ENCODE measurements at regions not wholly inside any gene's neighbourhood (a gene's known extent, or its start where the extent isn't known, plus 50 kb on each side); places are given as distances from the start of the nearest gene placed in this dataset.

DNA sequence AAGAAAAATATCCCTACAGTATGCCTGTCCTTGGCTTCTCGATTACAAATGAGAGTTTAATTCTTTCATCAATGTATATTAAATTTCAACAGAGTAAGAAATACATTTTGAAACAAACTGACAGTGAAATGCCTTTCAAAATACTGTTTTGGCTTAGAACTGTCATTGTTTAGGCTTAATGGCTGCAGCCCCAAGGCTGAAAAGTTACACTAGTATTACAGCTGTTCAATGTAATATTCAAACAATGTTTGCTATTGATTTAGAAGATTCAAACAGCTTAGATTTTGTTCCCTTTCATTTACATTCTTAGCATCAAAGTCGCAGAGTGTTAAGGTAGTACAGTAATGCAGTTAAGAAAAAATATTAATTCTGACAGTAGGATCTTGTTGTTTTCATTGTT is 882.9 kb upstream of the ADGRL2 start:
- no peak for DNase-seq
- Histone ChIP-seq H3K4me1 (no peaks in the 10 kb centered on the region), H3K4me3 (ENCODE audit: low read depth, low read length) (no peak overlapping the region), H3K36me3 (ENCODE audit: control insufficient read depth, insufficient read depth, low read length) (no peaks in the 10 kb centered on the region), H3K27me3 (replicated peaks; ENCODE audit: control insufficient read depth, insufficient read depth, low read length) (no peaks in the 10 kb centered on the region), H3K9me3 (no peaks in the 10 kb centered on the region)
- Mint-ChIP-seq H3K27me3 (ENCODE audit: insufficient read depth, unreplicated experiment) (no peaks in the 10 kb centered on the region), H3K9me3 (ENCODE audit: unreplicated experiment) (no peaks in the 10 kb centered on the region), H3K27ac (ENCODE audit: unreplicated experiment) (no peak overlapping the region), H3K4me3 (ENCODE audit: unreplicated experiment) (no peak overlapping the region), H3K4me1 (ENCODE audit: low read depth, unreplicated experiment) (no peaks in the 10 kb centered on the region), H3K36me3 (ENCODE audit: insufficient read depth, unreplicated experiment) (no peaks in the 10 kb centered on the region)
- no TSS peak for BruUV-seq (replicated peaks)
- ChIA-PET POLR2A (no interaction called here), CTCF (no interaction called here)
- intact Hi-C loops (cut with micrococcal nuclease; ENCODE audit: unreplicated experiment): no loop called here
- TF ChIP-seq, protein P1, sequence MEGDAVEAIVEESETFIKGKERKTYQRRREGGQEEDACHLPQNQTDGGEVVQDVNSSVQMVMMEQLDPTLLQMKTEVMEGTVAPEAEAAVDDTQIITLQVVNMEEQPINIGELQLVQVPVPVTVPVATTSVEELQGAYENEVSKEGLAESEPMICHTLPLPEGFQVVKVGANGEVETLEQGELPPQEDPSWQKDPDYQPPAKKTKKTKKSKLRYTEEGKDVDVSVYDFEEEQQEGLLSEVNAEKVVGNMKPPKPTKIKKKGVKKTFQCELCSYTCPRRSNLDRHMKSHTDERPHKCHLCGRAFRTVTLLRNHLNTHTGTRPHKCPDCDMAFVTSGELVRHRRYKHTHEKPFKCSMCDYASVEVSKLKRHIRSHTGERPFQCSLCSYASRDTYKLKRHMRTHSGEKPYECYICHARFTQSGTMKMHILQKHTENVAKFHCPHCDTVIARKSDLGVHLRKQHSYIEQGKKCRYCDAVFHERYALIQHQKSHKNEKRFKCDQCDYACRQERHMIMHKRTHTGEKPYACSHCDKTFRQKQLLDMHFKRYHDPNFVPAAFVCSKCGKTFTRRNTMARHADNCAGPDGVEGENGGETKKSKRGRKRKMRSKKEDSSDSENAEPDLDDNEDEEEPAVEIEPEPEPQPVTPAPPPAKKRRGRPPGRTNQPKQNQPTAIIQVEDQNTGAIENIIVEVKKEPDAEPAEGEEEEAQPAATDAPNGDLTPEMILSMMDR (IDR thresholded peaks at IDR 0.05; ENCODE audit: insufficient read depth in 1 of 2, low read depth in 1 of 2, low read length in 1 of 2, severe bottlenecking in 1 of 2, unreplicated experiment in 1 of 2): no peak

DNA sequence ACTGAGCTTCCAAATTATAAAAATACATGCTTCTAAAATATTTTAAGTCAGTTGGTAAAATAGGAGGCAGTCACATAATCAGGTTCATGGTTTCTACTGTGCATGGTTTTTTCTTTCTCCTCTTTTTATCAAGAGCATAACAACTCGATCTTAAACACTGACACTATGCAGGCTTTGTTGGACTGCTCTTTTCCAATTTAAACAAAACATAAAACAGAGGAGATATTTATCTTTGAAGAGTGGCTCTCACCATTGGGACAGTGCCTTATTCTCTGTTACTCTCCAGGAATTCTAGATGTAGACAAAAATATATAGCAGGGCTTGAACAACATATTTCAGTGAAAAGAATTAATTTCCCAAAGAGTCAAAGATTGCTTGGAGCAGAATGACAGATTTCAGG is 883.5 kb upstream of the ADGRL2 start:
- no TSS peak for BruUV-seq (replicated peaks)
- Mint-ChIP-seq H3K4me3 (ENCODE audit: unreplicated experiment) (no peak overlapping the region), H3K9me3 (ENCODE audit: unreplicated experiment) (no peaks in the 10 kb centered on the region), H3K27me3 (ENCODE audit: insufficient read depth, unreplicated experiment) (no peaks in the 10 kb centered on the region), H3K27ac (ENCODE audit: unreplicated experiment) (no peak overlapping the region), H3K36me3 (ENCODE audit: insufficient read depth, unreplicated experiment) (no peaks in the 10 kb centered on the region), H3K4me1 (ENCODE audit: low read depth, unreplicated experiment) (no peaks in the 10 kb centered on the region)
- POLR2A ChIA-PET: no interaction called here
- no peak for DNase-seq
- Histone ChIP-seq H3K4me1 (no peaks in the 10 kb centered on the region), H3K4me3 (ENCODE audit: low read depth, low read length) (no peak overlapping the region), H3K9me3 (no peaks in the 10 kb centered on the region), H3K36me3 (ENCODE audit: control insufficient read depth, insufficient read depth, low read length) (no peaks in the 10 kb centered on the region), H3K27me3 (replicated peaks; ENCODE audit: control insufficient read depth, insufficient read depth, low read length) (no peaks in the 10 kb centered on the region)
- CTCF ChIA-PET: no interaction called here
- TF ChIP-seq, protein P1 (IDR thresholded peaks at IDR 0.05; ENCODE audit: insufficient read depth in 1 of 2, low read depth in 1 of 2, low read length in 1 of 2, severe bottlenecking in 1 of 2, unreplicated experiment in 1 of 2): no peak
- intact Hi-C loops (cut with micrococcal nuclease; ENCODE audit: unreplicated experiment): no loop called here

DNA sequence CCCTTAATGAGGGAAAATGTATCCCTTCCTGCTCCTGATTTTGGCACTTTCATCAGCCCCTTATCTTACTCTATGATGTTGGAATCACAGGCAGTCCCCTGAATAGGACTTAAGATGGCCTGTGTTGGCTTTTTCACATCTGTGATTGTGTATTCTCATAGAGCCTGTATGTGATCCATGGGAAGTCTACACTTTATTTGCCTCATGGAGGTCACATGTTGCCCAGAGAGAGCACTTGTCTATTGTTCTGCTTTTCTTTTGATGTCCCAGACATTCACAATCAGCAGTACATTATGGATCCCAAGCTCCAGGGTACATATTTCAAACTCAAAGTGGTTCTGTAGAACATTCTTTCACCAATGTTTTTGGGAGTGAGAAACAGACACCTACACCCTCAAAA is 885.2 kb upstream of the ADGRL2 start:
- no peaks in the 10 kb centered on the region for H3K36me3 ChIP-seq (ENCODE audit: control insufficient read depth, insufficient read depth, low read length)
- H3K9me3 Mint-ChIP-seq (ENCODE audit: unreplicated experiment): no peaks in the 10 kb centered on the region
- H3K9me3 ChIP-seq: no peaks in the 10 kb centered on the region
- CTCF ChIA-PET: no interaction called here
- intact Hi-C loops (cut with micrococcal nuclease; ENCODE audit: unreplicated experiment): no loop called here
- H3K4me3 ChIP-seq (ENCODE audit: low read depth, low read length): no peak overlapping the region
- no TSS peak for BruUV-seq (replicated peaks)
- TF ChIP-seq, protein P1 (IDR thresholded peaks at IDR 0.05; ENCODE audit: insufficient read depth in 1 of 2, low read depth in 1 of 2, low read length in 1 of 2, severe bottlenecking in 1 of 2, unreplicated experiment in 1 of 2): no peak
- no peaks in the 10 kb centered on the region for H3K4me1 ChIP-seq
- H3K27me3 Mint-ChIP-seq (ENCODE audit: insufficient read depth, unreplicated experiment): no peaks in the 10 kb centered on the region
- H3K4me1 Mint-ChIP-seq (ENCODE audit: low read depth, unreplicated experiment): no peaks in the 10 kb centered on the region
- DNase-seq: no peak
- POLR2A ChIA-PET: no interaction called here
- no peak overlapping the region for H3K27ac Mint-ChIP-seq (ENCODE audit: unreplicated experiment)
- H3K36me3 Mint-ChIP-seq (ENCODE audit: insufficient read depth, unreplicated experiment): no peaks in the 10 kb centered on the region
- no peaks in the 10 kb centered on the region for H3K27me3 ChIP-seq (replicated peaks; ENCODE audit: control insufficient read depth, insufficient read depth, low read length)
- H3K4me3 Mint-ChIP-seq (ENCODE audit: unreplicated experiment): no peak overlapping the region

All from Caco-2 (cell line).